ENCODE measurements at regions not wholly inside any gene's neighbourhood (a gene's known extent, or its start where the extent isn't known, plus 50 kb on each side); places are given as distances from the start of the nearest gene placed in this dataset.

- no peak for TF ChIP-seq CTCF (IDR thresholded peaks at IDR 0.05; ENCODE audit: insufficient read depth, low read length)
- TF ChIP-seq POLR2AphosphoS5 (IDR thresholded peaks at IDR 0.05; ENCODE audit: low read depth): no peak
- no peak for TF ChIP-seq REST (IDR thresholded peaks at IDR 0.05; ENCODE audit: insufficient replicate concordance, low read depth)
- TF ChIP-seq GABPA (IDR thresholded peaks at IDR 0.05; ENCODE audit: low read depth): no peak
These were observed 82.4 kb downstream of the ACAA2 start for GRCh38 chr18:49730951-49731391.
